HL-60 (cell line): ENCODE measurements at regions not wholly inside any gene's neighbourhood (a gene's known extent, or its start where the extent isn't known, plus 50 kb on each side); places are given as distances from the start of the nearest gene placed in this dataset.

Source experiments
- GABPA ChIP-seq: IDR thresholded peaks from 2 replicates; pipeline ENCODE4 v1.6.1; 2012; ENCODE audit warnings: low read depth
- TF ChIP-seq, protein P1 (sequence below): IDR thresholded peaks from 2 replicates; pipeline ENCODE4 v1.6.1; 2012; ENCODE audit warnings: low read depth; ENCODE audit not compliant: insufficient replicate concordance

DNA sequence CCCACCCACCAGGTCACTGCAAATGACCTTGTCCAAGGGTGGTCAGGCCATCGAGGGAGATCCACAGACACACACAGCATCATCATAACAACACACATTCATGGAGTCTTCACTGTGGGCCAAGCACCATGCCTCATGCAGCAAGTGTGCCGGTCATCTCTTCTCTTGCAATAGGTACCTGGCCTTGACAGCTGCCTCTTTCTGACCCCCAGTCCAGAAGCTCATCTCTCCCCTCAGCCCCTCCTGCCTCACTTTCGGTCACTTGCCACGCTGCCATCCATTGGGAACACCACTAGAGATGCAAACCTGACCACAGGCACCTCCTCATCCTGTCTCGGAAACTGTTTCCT lies 75.9 kb downstream of the OAT start:
- no peak for TF ChIP-seq GABPA
- TF ChIP-seq, protein P1, sequence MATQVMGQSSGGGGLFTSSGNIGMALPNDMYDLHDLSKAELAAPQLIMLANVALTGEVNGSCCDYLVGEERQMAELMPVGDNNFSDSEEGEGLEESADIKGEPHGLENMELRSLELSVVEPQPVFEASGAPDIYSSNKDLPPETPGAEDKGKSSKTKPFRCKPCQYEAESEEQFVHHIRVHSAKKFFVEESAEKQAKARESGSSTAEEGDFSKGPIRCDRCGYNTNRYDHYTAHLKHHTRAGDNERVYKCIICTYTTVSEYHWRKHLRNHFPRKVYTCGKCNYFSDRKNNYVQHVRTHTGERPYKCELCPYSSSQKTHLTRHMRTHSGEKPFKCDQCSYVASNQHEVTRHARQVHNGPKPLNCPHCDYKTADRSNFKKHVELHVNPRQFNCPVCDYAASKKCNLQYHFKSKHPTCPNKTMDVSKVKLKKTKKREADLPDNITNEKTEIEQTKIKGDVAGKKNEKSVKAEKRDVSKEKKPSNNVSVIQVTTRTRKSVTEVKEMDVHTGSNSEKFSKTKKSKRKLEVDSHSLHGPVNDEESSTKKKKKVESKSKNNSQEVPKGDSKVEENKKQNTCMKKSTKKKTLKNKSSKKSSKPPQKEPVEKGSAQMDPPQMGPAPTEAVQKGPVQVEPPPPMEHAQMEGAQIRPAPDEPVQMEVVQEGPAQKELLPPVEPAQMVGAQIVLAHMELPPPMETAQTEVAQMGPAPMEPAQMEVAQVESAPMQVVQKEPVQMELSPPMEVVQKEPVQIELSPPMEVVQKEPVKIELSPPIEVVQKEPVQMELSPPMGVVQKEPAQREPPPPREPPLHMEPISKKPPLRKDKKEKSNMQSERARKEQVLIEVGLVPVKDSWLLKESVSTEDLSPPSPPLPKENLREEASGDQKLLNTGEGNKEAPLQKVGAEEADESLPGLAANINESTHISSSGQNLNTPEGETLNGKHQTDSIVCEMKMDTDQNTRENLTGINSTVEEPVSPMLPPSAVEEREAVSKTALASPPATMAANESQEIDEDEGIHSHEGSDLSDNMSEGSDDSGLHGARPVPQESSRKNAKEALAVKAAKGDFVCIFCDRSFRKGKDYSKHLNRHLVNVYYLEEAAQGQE, result no peak
